Fibroblast of gingiva (primary cell): ENCODE measurements at regions not wholly inside any gene's neighbourhood (a gene's known extent, or its start where the extent isn't known, plus 50 kb on each side); places are given as distances from the start of the nearest gene placed in this dataset.
"Not testable (repeated sequence)": the region's sequence is repeated elsewhere in the genome, so short reads cannot be mapped to it uniquely, and the experiment has no call there.

Source experiments
- DNase-seq: peaks from one replicate; pipeline ENCODE4 v3.0.0-alpha.2; 2011; ENCODE audit warnings: low read depth

DNA sequence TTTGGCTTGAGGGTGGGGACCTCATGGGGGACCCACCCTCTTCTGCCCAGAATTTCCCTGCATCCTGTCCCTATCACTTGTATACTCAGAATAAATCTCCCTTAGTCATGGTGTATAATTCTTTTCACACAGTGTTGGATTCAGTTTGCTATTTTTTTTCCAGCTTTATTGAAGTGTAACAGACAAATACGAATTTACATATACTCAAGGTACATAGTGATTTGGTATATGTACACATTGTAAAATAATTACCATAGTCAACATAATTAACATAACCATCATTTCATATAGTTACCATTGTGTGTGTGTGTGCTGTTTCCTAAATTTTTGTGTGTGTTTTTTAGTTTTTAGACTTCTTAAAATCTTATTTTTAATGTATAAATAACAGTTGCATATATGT lies 269.9 kb downstream of the CNTNAP3 start:
- not testable (repeated sequence) for DNase-seq

DNA sequence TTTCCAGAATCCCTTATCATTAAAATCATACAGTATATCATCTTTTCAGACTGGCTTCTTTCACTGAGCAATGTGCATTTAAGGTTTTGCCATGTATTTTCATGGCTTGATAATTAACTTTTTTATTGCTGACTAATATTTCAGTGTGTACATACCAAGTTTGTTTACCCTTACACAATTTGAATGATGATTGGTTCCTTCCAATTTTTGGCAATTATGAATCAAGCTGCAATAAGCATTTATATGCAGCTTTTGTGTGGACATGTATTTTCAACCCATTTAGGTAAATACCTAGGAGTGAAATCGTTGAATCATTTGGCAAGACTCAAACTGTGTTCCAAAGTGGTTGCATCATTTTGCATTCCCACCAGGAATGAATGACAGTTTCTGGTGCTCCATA lies 272.8 kb downstream of the CNTNAP3 start:
- not testable (repeated sequence) for DNase-seq

GRCh38 chr9:39014805-39015123 lies 273.2 kb downstream of the CNTNAP3 start:
- DNase-seq: not testable (repeated sequence)

GRCh38 chr9:39014096-39014804 lies 273.7 kb downstream of the CNTNAP3 start:
- DNase-seq: not testable (repeated sequence)

DNA sequence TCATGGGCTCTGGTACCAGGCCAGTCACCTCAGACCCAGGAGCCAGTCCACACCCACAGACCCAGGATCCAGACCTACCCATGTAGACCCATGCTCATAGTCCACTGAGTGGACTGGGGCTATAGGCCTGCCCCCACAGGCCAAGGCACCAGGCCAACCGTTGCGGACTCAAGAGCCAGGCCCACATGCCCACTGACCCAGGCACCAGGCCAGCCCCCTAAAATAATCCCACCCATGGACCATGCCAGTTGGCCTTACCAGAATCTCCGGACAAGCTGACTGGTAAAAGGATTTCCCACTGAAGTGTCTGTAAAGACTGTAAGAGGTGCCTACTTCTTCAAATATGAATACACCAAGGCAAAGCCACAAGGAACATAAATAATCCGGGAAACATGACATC lies 278.2 kb downstream of the CNTNAP3 start:
- DNase-seq: not testable (repeated sequence)

GRCh38 chr9:39009343-39009742 lies 278.6 kb downstream of the CNTNAP3 start:
- not testable (repeated sequence) for DNase-seq

DNA sequence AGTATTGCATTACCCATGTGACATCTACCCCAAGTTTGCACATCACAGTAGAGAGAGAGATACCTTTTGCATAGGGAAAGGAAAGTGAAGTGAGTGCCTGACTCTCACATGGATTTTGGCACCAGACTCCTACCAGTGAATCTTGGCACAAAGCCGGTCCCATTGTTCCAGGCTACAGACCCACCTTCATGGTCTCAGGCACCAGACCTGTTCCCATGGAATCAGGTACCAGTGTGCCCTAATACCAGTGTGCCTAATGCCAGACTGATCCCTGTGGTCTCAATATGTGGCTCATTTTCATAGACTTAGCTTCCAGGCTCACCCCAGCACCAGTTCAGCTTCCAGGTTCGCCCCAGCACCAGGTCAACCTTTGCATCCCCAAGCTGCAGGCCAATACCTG lies 279.1 kb downstream of the CNTNAP3 start:
- not testable (repeated sequence) for DNase-seq

DNA sequence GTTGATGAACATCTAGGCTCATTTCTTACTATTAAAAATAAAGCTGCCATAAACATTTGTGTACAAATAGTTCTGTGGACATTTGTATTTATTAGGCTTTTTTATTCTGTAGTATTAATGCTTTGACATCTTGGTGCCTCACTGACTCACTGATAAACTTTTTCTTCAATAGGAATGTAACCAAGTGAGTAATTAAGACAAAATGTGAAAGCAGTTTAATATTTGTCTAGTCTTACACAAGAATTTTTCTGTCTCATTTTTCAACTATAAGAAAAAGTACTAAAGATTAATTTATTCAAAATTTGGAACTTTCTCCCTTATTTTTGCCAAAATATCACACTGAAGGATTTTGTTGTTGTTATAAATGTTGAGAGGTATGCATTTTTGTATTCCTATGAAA lies 282.2 kb downstream of the CNTNAP3 start:
- DNase-seq: not testable (repeated sequence)

DNA sequence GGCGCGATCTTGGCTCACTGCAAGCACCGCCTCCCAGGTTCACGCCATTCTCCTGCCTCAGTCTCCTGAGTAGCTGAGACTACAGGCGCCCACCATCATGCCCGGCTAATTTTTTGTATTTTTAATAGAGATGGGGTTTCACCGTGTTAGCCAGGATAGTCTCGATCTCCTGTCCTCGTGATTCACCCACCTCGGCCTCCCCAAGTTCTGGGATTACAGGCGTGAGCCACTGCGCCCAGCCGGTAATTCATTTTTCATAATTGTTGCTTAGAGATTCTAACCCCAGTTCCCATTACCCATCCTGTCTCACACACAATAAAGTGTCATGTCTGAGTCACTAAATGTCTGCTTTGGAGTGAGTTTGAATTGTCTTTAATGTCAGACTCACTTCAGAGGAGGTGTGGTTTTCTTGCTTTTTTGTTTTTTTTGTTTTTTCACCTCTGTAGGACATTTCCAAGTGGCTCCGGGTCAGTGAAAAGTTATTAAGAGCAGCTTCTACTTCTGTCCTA lies 281.2 kb upstream of the FAM240B start:
- not testable (repeated sequence) for DNase-seq

DNA sequence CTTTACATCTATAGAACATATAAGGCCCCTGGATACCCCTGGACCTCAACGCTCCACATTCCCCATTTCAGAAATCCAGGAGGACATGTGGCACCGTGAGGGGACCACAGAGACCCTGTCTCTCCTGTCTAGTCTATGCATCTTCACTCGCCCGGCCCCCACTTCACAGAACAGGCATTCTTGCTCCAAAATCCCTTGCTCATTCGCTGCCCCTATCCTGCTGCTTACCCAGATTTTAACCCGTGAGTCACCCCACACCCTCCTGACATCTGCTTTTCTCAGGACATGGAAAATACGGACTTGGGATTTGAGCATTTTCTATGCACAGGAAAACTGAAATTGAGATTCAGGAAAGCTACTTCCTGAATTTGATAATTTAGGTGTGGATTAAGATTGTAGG lies 279.3 kb upstream of the FAM240B start:
- not testable (repeated sequence) for DNase-seq

DNA sequence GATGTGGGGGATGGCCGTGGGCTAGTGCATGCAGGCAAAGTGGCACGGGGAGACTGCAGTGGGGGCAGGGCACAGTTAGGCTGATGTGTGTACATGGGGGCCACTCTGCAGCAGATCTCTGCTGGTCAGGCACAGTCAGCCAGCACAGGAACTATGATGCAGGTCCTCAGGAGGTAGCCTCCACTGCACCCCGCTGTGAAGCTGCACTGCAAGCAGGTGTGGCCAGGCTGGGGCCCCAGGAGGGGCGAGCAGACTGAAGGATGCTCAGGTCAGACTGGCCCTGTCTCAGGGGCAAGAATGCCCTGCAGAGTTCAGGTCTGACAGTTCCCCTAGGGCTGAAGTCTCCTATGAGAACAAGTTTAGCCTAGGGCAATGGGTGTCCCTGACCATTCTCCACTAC lies 273.8 kb upstream of the FAM240B start:
- not testable (repeated sequence) for DNase-seq

DNA sequence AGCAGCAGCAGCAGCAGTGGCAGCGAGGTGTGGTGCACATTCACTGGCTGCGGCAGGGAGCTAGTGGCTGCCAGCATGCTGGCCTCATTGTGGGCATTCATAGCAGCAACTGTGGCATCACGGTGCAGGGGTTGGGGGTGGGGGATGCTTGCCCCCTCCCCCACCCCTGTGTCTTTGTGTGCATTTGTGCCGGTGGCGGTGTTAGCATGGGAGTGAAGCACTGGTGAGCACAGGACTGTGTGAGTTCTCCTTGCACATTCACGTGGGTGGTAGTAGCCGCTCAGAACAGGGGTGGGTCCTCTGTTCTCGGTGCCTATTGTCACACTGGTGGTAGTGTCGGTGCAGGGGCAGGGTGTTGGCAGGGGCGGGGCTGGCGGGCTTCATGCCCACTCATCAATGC lies 273.2 kb upstream of the FAM240B start:
- not testable (repeated sequence) for DNase-seq

- DNase-seq: not testable (repeated sequence)
Observed at GRCh38 chr9:38978734-38979133, 258.8 kb upstream of the FAM240B start.

DNA sequence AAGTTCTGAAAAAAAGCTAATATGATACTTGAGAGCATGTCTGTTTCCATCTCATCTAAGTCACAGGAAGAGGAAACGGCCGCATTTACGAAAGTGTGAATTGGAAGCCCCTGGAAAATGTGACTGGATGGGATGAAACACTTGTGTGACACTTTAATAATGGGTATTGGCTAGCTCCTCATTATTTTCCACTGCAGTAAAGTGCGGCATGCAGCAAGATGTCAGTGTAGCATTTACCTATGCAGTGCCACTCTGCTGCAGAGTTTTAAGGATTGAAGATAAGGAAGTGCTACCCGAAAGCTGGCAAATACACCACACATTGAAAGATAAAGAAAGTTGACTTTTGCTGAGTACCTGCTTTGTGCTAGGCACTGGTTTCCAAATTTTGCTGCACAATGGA lies 249.5 kb upstream of the FAM240B start:
- DNase-seq: not testable (repeated sequence)

GRCh38 chr9:38968651-38969374 lies 248.9 kb upstream of the FAM240B start:
- not testable (repeated sequence) for DNase-seq

DNA sequence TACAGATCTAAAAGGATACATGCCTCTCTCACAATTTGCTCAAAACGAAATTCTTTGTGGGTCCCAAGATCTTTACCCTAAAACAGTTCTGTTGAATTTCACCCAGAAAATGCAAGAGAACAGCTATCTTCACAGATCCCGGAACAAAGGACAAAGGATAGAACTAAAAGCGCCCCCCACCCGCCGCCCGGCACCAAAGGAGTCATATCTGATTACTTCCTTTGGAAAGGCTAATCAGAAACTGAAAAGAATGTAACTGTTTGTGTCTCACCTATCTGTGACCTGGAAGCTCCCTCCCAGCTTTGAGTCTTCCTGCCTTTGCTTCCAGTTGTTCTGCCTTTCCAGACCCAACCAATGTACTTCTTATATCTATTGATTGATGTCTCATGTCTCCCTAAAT lies 247.9 kb upstream of the FAM240B start:
- not testable (repeated sequence) for DNase-seq

- DNase-seq: not testable (repeated sequence)
Observed at GRCh38 chr9:38967285-38967684, 247.4 kb upstream of the FAM240B start.

GRCh38 chr9:38959812-38960211 lies 239.9 kb upstream of the FAM240B start:
- DNase-seq: not testable (repeated sequence)

- DNase-seq: not testable (repeated sequence)
Observed at GRCh38 chr9:38955837-38956236, 235.9 kb upstream of the FAM240B start.

DNA sequence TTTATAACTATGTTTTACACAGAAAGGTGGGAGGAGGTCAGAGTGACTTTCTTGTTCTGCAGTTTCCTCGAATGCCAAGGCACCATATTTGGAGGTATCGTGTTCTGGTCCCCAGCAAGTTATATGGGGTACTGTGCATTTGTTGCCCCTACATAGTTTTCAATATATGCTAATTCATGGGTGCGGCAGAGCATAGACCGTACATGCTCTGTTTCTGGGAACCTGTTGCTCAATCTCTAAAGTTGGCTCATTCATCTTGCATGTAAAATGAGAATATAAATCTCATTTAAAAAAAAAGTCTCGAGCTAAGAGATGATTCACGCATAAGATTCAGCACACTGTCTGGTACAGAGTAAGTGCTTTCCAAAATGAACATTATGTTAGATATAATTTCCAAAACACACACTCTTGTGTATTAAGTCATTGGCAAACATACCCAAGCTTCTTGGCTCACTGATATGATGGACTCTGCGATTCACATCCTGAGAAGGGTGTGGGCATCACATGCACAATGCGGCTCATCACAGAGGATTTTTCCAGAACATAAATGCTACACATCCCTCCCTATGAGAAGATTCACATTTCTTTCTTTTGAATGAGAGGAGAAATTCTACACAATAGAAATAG lies 232.9 kb upstream of the FAM240B start:
- not testable (repeated sequence) for DNase-seq

DNA sequence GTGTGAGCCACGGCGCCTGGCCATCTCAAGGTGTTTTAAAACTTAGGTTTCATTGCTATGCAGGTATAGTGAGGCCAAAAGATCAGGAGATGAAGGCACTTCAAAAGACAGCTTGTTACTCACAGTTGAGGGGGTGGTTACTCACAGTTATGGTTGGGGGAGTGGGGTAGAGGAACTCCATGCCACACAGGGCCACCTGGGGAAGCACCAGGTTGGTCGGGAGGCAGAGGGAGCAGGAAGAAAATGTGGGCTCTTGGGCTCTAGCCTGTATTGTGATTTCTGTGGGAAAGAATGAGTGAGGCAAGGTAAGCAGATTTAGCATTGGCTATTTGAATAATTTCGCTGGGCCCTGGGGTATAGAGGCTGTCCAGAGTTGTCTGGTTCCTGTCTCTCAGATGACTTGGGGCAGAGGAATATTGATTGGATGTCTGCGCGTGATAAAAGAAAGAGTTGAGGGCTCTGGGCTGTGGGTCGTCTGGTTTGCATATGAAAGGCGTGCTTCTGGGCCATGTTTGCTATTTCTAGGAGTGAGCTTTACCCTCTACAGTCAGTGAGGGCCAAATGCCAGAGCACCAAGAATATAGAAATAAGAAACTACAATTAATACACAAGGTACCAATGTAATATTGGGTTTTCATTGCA lies 226.1 kb upstream of the FAM240B start:
- not testable (repeated sequence) for DNase-seq

DNA sequence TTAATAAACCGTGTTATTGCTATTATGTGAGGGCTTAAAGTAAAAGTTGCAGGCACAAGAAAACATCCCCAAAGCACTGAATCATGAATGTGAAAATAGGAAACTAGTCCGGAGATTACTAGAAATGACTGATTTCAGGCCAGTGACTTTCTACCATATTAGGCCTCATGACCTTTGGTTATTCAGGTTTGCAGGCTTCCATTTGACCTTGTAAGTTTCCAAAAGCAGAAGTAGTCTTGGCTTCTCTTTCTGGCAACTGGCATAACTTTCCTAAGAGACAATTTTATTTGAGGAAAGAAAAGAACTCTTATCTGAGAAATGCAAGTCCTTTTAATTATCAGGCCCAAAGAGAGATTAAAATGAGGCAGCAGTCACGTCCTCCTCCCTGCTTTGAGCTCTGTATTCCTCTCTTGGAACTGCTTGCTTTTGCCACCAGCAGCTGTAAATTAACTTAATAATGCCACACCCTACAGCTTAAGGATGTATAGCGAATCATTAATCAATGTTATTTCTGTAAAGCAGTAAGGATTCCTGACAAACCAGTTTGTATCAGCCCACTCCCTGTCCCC lies 225.0 kb upstream of the FAM240B start:
- DNase-seq: not testable (repeated sequence)
